ENCODE measurements at regions not wholly inside any gene's neighbourhood (a gene's known extent, or its start where the extent isn't known, plus 50 kb on each side); places are given as distances from the start of the nearest gene placed in this dataset.

GRCh38 chr7:91569728-91570457 lies 305.7 kb downstream of the FZD1 start:
- Histone ChIP-seq H3K27me3 (ENCODE audit: control insufficient read depth, insufficient read depth, low read length) (no peaks in the 10 kb centered on the region), H3K4me1 (ENCODE audit: control insufficient read depth, insufficient read depth, low read length) (no peaks in the 10 kb centered on the region), H3K9me3 (ENCODE audit: control insufficient read depth, insufficient read depth, low read depth, low read length) (no peaks in the 10 kb centered on the region), H3K36me3 (ENCODE audit: control insufficient read depth, insufficient read depth, low read length) (no peaks in the 10 kb centered on the region), H3K27ac (ENCODE audit: low read length) (no peak overlapping the region), H3K4me3 (ENCODE audit: low read depth in 2 of 2, low read length in 2 of 2) (no peak overlapping the region)
- no TSS peak for BruUV-seq (replicated peaks)
- POLR2A ChIA-PET: no interaction called here
- no peak for ATAC-seq
- intact Hi-C loops (cut with micrococcal nuclease; ENCODE audit: unreplicated experiment): no loop called here
- CTCF ChIA-PET: no interaction called here
- no peak for TF ChIP-seq SIN3A (IDR thresholded peaks at IDR 0.05; ENCODE audit: borderline replicate concordance, insufficient read depth, low read depth, low read length)
- no peak for TF ChIP-seq CTCF (IDR thresholded peaks at IDR 0.05)
- no peak for TF ChIP-seq REST (IDR thresholded peaks at IDR 0.05; ENCODE audit: insufficient read depth in 1 of 2, low read depth in 2 of 2, low read length in 1 of 2)
- no peak for TF ChIP-seq TCF7L2 (IDR thresholded peaks at IDR 0.05; ENCODE audit: low read depth, low read length)
- TF ChIP-seq POLR2AphosphoS5 (IDR thresholded peaks at IDR 0.05; ENCODE audit: low read depth, low read length): no peak
- in situ Hi-C loops (cut with HindIII; ENCODE audit: low pct_unique_long_range_greater_than_20kb, low sequenced_read_pairs): no loop called here
- no peak for DNase-seq (ENCODE audit: low read depth, low spot score)

- ChIA-PET POLR2A (no interaction called here), CTCF (no interaction called here)
- ATAC-seq (no peak), DNase-seq (ENCODE audit: low read depth, low spot score) (no peak)
- no TSS peak for BruUV-seq (replicated peaks)
- no peaks in the 10 kb centered on the region for H3K4me1 ChIP-seq (ENCODE audit: control insufficient read depth, insufficient read depth, low read length)
- H3K9me3 ChIP-seq (ENCODE audit: control insufficient read depth, insufficient read depth, low read depth, low read length): no peaks in the 10 kb centered on the region
- H3K27ac ChIP-seq (ENCODE audit: low read length): no peak overlapping the region
- no peaks in the 10 kb centered on the region for H3K36me3 ChIP-seq (ENCODE audit: control insufficient read depth, insufficient read depth, low read length)
- in situ Hi-C loops (cut with HindIII; ENCODE audit: low pct_unique_long_range_greater_than_20kb, low sequenced_read_pairs): no loop called here
- H3K27me3 ChIP-seq (ENCODE audit: control insufficient read depth, insufficient read depth, low read length): no peaks in the 10 kb centered on the region
- no peak overlapping the region for H3K4me3 ChIP-seq (ENCODE audit: low read depth in 2 of 2, low read length in 2 of 2)
- intact Hi-C loops (cut with micrococcal nuclease; ENCODE audit: unreplicated experiment): no loop called here
- TF ChIP-seq POLR2AphosphoS5 (IDR thresholded peaks at IDR 0.05; ENCODE audit: low read depth, low read length): no peak
- no peak for TF ChIP-seq REST (IDR thresholded peaks at IDR 0.05; ENCODE audit: insufficient read depth in 1 of 2, low read depth in 2 of 2, low read length in 1 of 2)
- no peak for TF ChIP-seq CTCF (IDR thresholded peaks at IDR 0.05)
- TF ChIP-seq SIN3A (IDR thresholded peaks at IDR 0.05; ENCODE audit: borderline replicate concordance, insufficient read depth, low read depth, low read length): no peak
- TF ChIP-seq TCF7L2 (IDR thresholded peaks at IDR 0.05; ENCODE audit: low read depth, low read length): no peak
Measured at GRCh38 chr7:91570560-91570959, 306.3 kb downstream of the FZD1 start.

Measured in Panc1 (cell line).